Stimulated activated CD8-positive, alpha-beta memory T cell treated with anti-CD3 and anti-CD28 coated beads, Interleukin-7, amount 100 ng/mL, for 48 hours (primary cell): ENCODE measurements at regions not wholly inside any gene's neighbourhood (a gene's known extent, or its start where the extent isn't known, plus 50 kb on each side); places are given as distances from the start of the nearest gene placed in this dataset.
"Not testable (repeated sequence)": the region's sequence is repeated elsewhere in the genome, so short reads cannot be mapped to it uniquely, and the experiment has no call there.

Source experiments
- DNase-seq, 2 donors: peaks; one replicate each; pipeline ENCODE4 v3.0.0-alpha.2; 2020; ENCODE audit warnings: low read depth in 1 of 2; ENCODE audit errors: extremely low read depth in 1 of 2

- no peak for DNase-seq
These were observed 1599.6 kb upstream of the B3GALT2 start for GRCh38 chr1:194786027-194786426.

- DNase-seq = no peak
These were observed 1590.2 kb upstream of the B3GALT2 start for GRCh38 chr1:194776657-194777056.

- DNase-seq = no peak
These were observed 1588.1 kb upstream of the B3GALT2 start for GRCh38 chr1:194774535-194774934.

- DNase-seq = no peak
These were observed 1569.0 kb upstream of the B3GALT2 start for GRCh38 chr1:194755241-194755994.

- not testable (repeated sequence) for DNase-seq
These were observed 1552.4 kb upstream of the B3GALT2 start for GRCh38 chr1:194738843-194739242.

- DNase-seq = no peak
These were observed 1548.6 kb upstream of the B3GALT2 start for GRCh38 chr1:194734970-194735369.

- no peak for DNase-seq
These were observed 1544.6 kb upstream of the B3GALT2 start for GRCh38 chr1:194731025-194731424.

GRCh38 chr1:194730304-194730703, 1543.9 kb upstream of the B3GALT2 start:
- DNase-seq = no peak

- no peak for DNase-seq
These were observed 1536.7 kb upstream of the B3GALT2 start for GRCh38 chr1:194723067-194723466.

GRCh38 chr1:194717941-194718340, 1531.5 kb upstream of the B3GALT2 start:
- no peak for DNase-seq

- no peak for DNase-seq
These were observed 1530.9 kb upstream of the B3GALT2 start for GRCh38 chr1:194717334-194717733.

- no peak for DNase-seq
These were observed 1524.3 kb upstream of the B3GALT2 start for GRCh38 chr1:194710671-194711070.

- DNase-seq = no peak
These were observed 1523.0 kb upstream of the B3GALT2 start for GRCh38 chr1:194709439-194709838.

- DNase-seq = no peak
These were observed 1520.7 kb upstream of the B3GALT2 start for GRCh38 chr1:194707074-194707473.

GRCh38 chr1:194705123-194705854, 1518.9 kb upstream of the B3GALT2 start:
- no peak for DNase-seq

- no peak for DNase-seq
These were observed 1512.5 kb upstream of the B3GALT2 start for GRCh38 chr1:194698908-194699318.

- DNase-seq = no peak
These were observed 1506.8 kb upstream of the B3GALT2 start for GRCh38 chr1:194693244-194693643.

GRCh38 chr1:194684636-194685035, 1498.2 kb upstream of the B3GALT2 start:
- no peak for DNase-seq

- no peak for DNase-seq
These were observed 1471.7 kb upstream of the B3GALT2 start for GRCh38 chr1:194658090-194658439.

- DNase-seq = no peak
These were observed 1468.5 kb upstream of the B3GALT2 start for GRCh38 chr1:194654956-194655355.

- DNase-seq = no peak
These were observed 1467.0 kb upstream of the B3GALT2 start for GRCh38 chr1:194653385-194653784.

- no peak for DNase-seq
These were observed 1460.7 kb upstream of the B3GALT2 start for GRCh38 chr1:194647118-194647517.
